Hepatocyte (in vitro differentiated cells): ENCODE measurements at regions not wholly inside any gene's neighbourhood (a gene's known extent, or its start where the extent isn't known, plus 50 kb on each side); places are given as distances from the start of the nearest gene placed in this dataset.

Experiments
- EZH2 ChIP-seq: fragments of 200-600 bp; sonication (generic); IDR thresholded peaks from 2 replicates; pipeline ENCODE4 v1.6.1; 2016; ENCODE audit warnings: antibody characterized with exemption, mild to moderate bottlenecking, borderline replicate concordance
- TF ChIP-seq, protein P1 (sequence below): fragments of 200-600 bp; sonication (generic); IDR thresholded peaks from 2 replicates; pipeline ENCODE4 v1.5.1; 2016; ENCODE audit warnings: antibody characterized with exemption, mild to moderate bottlenecking; ENCODE audit not compliant: poor library complexity

DNA sequence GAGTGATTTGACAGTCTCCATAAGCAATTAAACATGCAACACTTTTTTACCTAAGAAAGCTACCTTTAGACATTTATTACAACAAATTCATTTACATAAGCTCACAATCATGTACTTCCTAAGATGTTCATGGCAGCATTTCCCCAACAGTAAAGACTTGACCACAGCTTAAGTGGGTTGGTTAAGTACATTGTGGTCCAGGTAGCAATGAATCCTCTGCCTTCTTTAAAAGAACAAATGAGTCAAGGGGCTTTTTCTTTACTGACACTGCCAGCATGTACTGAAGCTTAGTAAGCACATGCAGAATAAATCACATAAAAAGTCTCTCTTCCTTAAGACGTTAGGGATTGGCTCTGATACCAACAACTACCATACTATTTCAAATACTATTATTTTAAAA lies 183.7 kb upstream of the USP9Y start:
- TF ChIP-seq, protein P1, sequence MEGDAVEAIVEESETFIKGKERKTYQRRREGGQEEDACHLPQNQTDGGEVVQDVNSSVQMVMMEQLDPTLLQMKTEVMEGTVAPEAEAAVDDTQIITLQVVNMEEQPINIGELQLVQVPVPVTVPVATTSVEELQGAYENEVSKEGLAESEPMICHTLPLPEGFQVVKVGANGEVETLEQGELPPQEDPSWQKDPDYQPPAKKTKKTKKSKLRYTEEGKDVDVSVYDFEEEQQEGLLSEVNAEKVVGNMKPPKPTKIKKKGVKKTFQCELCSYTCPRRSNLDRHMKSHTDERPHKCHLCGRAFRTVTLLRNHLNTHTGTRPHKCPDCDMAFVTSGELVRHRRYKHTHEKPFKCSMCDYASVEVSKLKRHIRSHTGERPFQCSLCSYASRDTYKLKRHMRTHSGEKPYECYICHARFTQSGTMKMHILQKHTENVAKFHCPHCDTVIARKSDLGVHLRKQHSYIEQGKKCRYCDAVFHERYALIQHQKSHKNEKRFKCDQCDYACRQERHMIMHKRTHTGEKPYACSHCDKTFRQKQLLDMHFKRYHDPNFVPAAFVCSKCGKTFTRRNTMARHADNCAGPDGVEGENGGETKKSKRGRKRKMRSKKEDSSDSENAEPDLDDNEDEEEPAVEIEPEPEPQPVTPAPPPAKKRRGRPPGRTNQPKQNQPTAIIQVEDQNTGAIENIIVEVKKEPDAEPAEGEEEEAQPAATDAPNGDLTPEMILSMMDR, result no peak
- no peak for TF ChIP-seq EZH2
